GM19455 (cell line): ENCODE measurements at regions not wholly inside any gene's neighbourhood (a gene's known extent, or its start where the extent isn't known, plus 50 kb on each side); places are given as distances from the start of the nearest gene placed in this dataset.

Experiments
- ATAC-seq: cut with Tn5 transposase; IDR thresholded peaks from one replicate; pipeline ENCODE4 v1.9.1; 2021; ENCODE audit not compliant: unreplicated experiment

DNA sequence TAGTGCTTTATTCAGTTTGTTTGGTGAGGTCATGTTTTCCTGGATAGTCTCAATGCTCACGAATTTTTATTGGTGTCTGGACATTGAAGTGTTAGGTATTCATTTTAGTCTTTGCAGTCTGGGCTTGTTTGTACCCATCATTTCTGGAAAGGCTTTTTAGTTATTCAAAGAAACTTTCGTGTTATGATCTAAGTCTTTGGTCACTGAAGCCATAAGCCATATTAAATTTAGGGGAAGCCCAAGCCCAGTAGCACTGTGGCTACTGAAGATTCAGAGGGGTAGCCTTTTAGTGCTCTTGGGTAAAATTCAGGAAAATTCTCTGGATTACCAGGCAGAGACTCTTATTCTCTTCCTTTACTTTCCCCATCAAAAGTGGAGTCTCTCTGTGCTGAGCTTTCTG is 56.2 kb upstream of the PEX5L start:
- no peak for ATAC-seq

GRCh38 chr3:180093535-180093934 is 56.8 kb upstream of the PEX5L start:
- no peak for ATAC-seq

GRCh38 chr3:180097626-180098025 is 60.9 kb upstream of the PEX5L start:
- ATAC-seq = no peak

- ATAC-seq = no peak
Measured at GRCh38 chr3:180102134-180102533, 65.4 kb upstream of the PEX5L start.

- no peak for ATAC-seq
Measured at GRCh38 chr3:180102604-180103003, 65.9 kb upstream of the PEX5L start.

- ATAC-seq = no peak
Measured at GRCh38 chr3:180116203-180116602, 79.5 kb upstream of the PEX5L start.

DNA sequence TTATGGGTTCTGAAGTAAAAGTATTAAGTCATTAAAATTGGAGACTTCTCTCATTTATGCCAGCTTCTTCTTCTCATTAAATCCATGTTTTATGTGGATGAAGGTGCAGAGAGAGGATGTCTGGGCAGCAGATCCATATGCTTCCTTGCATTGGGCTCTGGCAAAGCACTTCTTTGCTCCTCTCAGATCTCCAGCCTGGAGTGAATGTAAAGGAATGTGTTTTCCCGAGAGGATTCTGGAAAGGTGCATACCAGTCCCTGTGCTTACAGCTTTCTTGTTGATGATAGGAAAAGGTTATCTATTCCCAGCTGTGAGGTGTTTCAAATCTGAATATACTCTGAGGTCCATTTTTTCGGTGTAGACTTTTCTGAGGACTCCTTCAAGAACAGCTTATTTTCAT is 79.9 kb upstream of the PEX5L start:
- ATAC-seq = no peak

GRCh38 chr3:180117381-180118163 is 80.8 kb upstream of the PEX5L start:
- no peak for ATAC-seq

GRCh38 chr3:180119567-180119966 is 82.8 kb upstream of the PEX5L start:
- no peak for ATAC-seq

DNA sequence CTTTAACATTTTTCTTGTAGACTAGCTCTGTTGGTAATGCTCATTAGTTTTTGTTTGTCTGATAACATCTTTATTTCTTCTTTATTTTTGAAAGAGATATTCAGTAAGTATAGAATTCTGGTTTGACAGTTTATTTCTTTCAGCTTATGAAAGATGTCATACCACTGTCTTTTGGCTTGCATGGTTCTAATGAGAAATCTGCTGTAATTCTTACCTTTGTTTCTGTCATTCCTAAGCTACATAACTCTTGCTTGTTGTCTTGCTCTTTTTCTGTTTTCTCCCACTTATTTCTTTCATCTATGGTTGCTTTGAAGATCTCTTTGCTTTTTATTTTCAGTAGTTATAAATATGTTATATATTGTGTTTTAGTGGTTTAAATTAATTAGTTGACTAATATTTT is 87.2 kb upstream of the PEX5L start:
- no peak for ATAC-seq

DNA sequence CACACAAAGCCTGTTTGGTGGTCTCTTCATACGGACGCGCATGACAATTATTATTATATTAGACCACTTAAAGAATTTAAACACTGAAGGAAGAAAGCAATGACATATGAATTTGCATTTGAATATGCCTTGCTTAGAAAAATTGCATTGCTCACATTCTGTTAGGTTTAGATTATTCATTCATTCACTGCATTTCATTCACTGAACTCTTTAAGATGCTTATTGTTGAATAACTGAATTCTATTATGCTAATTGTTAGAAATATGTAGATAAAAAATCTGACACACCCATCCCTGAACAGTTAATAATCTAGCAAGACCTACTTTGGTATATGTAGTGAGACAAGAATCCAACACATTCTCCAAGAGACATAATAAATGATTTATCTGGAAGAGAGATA is 94.4 kb upstream of the PEX5L start:
- no peak for ATAC-seq

- ATAC-seq = no peak
Measured at GRCh38 chr3:180135101-180135500, 98.4 kb upstream of the PEX5L start.

- no peak for ATAC-seq
Measured at GRCh38 chr3:180138871-180139270, 102.1 kb upstream of the PEX5L start.

GRCh38 chr3:180142041-180142440 is 105.3 kb upstream of the PEX5L start:
- no peak for ATAC-seq

- no peak for ATAC-seq
Measured at GRCh38 chr3:180142472-180142871, 105.7 kb upstream of the PEX5L start.

GRCh38 chr3:180161770-180162169 is 125.0 kb upstream of the PEX5L start:
- no peak for ATAC-seq

DNA sequence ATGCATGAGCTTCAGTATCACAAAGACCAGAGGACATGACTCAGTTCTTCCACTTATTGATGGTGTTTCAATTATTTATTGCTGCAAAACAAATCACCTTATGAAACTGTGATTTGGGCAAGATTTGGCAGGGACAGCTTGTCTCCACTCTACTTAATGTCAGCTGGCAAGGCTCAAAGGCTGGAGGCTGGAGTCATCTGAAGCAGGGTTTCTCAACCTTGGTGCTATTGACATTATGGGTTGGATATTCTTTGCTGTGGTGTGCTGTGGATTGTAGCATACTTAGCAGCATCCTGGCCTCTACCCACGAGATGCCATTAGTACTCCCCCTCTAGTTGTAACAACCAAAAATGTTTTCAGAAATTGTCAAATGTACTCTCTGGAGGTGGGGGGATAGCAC is 138.8 kb upstream of the PEX5L start:
- ATAC-seq = no peak

GRCh38 chr3:180176059-180176458 is 139.3 kb upstream of the PEX5L start:
- no peak for ATAC-seq

GRCh38 chr3:180177255-180177654 is 140.5 kb upstream of the PEX5L start:
- no peak for ATAC-seq

DNA sequence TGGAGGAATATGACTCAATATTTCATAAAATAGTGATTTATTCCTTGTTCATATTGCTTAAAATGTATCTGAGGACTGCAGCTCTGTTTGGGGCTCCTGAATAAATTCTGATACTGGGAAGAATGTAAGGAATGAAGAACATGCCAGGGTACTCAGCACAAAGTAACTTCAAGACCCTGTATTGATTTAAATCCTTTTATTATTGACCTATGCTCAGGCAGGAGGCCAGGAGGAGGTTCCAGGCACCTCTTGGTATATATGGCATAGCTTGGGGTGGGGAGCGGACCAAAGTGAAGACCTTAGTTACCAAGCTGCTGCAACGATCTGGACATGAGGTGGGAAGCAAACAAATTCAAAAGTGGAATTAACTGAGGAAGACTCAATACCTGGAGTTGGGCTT is 142.8 kb upstream of the PEX5L start:
- no peak for ATAC-seq

GRCh38 chr3:180180795-180181194 is 144.1 kb upstream of the PEX5L start:
- no peak for ATAC-seq

- no peak for ATAC-seq
Measured at GRCh38 chr3:180181387-180181786, 144.7 kb upstream of the PEX5L start.

GRCh38 chr3:180183346-180183745 is 146.6 kb upstream of the PEX5L start:
- no peak for ATAC-seq
